SHP77 (cell line): ENCODE measurements at regions not wholly inside any gene's neighbourhood (a gene's known extent, or its start where the extent isn't known, plus 50 kb on each side); places are given as distances from the start of the nearest gene placed in this dataset.
A peak's percentile ranks its signal among the peaks of the same experiment; 100 is the strongest.

ENCODE experiments used
- DNase-seq, 2 experiments: peaks; one replicate each; lab custom pipeline; 2025; lab: John Stamatoyannopoulos, UW

DNA sequence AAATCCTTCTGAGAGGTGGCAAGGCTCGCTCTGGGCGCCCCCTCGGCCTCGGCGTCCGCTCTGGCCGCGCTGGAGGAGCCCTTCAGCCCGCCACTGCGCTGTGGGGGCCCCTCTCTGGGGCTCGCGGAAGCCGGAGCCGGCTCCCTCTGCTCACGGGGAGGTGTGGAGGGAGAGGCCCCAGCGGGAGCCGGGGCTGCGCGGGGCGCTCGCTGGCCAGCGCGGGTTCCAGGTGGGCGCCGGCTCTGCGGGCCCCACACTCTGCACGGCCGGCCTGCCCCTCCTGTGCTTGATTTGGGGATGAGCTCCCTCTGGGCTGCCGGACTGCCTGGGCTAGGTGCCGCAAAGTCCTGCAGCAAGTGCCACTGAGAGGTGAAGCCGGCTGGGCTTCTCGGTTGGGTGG lies 1260.7 kb upstream of the PRMT6 start:
- no peak for DNase-seq

DNA sequence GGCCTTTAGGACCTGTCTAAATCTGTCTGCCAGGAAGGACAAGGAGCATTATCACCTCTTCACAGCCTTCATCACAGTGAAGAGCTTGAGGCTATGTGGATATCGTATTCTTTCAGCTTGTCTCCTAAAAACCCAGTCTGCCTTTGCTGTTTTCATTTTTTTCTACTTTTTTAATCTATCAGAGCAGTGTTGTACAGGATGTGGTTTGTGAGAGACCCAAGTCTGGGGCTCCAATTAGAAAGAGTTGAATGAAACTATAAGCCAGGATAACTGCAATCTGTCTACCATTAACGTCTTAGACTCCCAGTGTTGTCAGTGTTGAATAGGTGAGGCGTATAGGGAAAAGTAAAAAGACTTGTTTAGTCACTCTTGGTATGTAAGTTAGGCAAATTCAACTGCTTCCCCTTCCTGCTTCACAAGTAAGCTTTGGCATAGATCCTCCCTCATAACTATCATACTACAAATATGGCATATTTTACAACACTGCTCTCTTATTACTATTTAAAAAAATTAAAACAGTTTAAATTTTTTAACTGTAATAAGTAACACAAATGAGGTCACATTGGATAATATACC lies 1225.8 kb upstream of the PRMT6 start:
- no peak for DNase-seq

DNA sequence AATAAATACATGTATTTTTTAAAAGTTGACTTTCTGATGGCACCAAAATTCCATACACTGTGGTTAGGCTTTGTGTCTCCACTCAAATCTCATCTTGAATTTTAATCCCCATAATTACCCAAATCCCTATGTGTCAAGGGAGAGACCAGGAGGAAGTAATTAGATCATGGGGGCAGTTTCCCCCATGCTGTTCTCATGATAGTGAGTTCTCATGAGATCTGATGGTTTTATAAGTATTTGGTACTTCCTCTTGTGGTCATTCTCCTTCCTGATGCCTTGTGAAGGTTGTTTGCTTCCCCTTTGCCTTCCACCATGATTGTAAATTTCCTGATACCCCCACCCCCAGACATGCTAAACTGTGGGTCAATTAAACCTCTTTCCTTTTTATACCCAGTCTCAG lies 1218.4 kb upstream of the PRMT6 start:
- no peak for DNase-seq

DNA sequence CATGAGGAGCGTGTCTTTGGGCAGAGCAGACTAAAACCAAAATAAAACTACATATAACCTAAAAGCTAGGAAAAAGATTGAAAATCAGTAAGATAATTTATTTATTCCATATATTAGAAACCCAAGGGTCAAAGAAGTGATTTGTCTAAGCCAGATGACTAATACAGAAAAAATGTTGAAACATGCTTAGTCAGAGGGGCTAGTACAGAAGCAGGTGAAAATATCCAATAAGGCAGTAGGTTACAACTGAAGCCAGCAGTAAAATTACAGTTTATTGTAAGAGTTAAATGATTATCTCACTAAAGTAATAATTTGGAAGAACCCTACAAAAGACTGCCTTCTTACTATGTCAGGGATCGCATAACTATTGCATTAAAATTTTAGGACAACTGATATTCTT lies 1190.9 kb upstream of the PRMT6 start:
- DNase-seq, result no peak

DNA sequence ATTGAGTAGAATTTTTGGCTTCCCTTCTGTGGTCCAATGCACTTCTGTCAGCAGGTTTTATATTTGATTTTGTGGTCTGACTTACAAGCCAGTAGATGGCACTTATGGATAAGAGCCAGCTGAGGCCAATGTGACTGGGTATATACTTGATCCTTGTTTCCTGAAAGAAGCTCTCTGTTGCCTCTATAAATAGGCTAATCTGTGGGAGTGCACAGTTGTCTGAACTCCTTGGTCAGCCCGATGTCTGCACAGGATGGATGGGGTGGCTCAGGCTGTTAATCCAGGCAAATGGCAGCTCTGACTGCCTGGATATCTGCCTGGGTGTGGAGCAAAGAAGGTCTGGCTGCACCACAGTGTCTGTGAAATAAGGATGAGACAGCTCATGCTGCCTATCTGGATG lies 1183.7 kb upstream of the PRMT6 start:
- no peak for DNase-seq

DNA sequence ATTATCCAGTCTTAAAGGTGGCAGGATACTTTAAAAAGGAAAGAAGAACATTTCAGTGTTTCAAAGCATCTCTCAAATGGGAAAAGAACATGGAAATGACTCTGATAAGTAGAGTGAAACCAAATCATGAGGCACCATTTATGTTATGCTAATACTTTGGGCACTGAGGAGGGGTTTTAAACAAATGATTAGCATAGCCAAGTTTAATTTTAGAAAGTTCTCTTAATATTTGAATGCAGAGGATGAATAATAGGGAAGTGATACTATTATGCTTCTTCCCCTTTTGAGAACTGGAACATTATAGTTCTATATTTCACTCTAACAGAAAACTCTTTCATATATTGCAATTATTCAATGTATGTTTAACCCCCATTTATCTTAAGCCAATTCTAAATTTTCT lies 1181.9 kb upstream of the PRMT6 start:
- DNase-seq, result no peak

DNA sequence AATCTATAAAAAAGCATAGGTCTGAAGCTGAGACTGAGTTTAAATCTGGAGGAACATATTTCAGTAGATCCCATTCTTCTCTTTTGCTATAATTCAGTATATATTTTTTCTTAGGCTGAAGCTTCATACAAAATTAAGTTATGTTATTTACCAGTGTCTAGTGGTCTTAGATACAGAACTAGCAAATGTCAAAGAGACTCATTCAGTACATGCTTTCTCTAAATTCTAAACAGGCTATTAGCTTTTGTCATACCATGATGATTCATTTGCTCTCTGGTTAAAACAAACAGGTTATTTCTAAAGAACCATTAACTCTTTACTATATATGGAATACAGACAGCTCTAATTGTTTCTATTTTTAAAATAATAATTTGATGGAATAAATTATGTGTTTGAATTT lies 1170.2 kb upstream of the PRMT6 start:
- no peak for DNase-seq

DNA sequence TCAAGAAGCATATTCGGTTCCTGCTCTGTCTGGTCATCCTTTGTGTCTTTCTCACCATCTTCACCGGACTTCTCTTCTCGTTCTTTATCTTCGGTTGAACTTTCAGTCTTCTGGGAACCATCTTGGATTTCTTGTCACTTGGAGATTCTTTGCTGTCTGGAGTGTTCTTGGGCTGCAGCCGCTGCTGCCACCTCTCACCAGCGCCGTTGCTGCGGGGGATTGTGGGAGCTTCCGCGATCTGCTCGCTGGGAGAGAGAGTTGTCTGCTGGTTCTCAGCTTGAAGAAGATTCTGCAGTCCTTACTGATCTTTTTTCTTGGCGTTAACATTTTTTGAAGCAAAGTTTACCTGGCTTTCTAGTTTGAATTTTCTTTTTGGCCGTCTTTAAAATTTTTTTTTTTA lies 1165.2 kb upstream of the PRMT6 start:
- no peak for DNase-seq

DNA sequence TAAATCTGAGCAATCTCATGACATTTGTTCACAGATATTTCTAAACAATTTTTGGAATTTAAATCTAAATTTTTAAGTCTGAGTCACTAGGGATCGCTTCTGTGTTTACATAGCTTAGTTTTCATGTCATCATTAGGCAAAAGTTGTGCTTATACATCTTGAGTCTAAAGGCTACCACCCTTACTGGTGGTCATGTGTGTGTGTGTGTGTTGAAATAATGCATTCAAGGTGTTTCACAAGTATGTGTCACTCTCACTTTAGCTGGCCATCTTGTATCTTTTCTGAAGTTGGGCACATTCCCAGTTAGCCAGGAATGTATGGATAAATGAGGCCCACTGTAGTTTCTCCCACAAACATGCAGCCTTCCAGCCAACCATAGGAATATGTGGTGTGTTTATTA lies 1162.5 kb upstream of the PRMT6 start:
- no peak for DNase-seq

DNA sequence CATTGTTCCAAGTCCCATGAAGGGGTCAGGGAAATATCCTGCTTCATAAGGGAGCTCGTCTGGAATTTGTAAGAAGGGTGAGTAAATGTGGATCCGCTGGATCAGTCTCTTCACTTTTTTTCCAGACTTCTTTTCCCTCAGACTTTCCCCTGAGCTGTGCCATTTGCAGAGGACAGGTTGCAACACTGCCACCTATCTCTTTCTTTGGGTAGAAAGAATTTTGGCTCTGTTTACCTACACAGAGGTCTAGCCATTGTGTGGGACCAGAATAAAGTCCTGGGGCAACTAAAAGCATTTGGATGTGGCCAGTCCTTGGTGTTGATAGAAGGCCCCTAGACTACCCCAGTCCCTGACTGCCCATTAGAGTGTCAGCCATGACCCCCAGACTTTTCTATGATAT lies 1146.7 kb upstream of the PRMT6 start:
- peak in 1 of 2 experiments; percentile 16 for DNase-seq

DNA sequence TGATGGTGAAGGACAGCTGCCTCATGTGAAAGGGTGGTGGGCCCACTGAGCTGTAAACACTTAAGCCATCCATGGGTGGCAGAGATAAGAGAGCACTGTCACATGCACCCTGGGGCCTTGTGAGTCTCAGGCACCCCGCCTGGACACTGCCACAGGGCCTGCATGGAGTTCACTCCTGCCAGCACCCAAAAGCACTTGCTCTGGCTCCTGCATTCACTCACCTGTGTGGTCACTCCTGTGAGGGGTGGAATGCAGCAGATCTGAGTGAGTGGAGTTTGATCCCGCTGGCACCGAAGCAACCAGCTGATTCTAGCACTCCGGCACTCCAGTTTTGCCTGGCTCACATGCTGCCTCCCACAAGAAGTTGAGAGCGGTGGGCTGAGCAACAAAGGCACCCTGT lies 1142.1 kb upstream of the PRMT6 start:
- peak in 1 of 2 experiments; percentile 34 for DNase-seq

DNA sequence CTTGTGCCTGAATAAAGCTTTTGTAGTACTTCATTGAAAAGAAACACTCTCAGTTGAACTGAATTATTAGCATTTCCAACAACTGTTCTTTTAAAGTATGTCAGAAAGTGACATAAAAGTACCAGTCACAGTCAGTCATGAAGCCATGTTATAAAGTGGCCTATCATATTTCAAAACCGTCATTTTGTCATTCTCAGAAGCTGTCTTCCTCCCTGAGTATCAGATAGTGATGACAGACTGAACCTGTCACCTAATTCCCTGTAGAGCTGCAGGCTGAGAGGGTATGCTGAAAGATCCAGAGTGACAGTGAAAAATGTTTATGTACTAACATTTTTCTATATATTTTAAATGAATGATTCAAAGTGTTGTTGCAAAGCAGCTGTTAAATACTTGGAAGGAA lies 1121.7 kb upstream of the PRMT6 start:
- no peak for DNase-seq

DNA sequence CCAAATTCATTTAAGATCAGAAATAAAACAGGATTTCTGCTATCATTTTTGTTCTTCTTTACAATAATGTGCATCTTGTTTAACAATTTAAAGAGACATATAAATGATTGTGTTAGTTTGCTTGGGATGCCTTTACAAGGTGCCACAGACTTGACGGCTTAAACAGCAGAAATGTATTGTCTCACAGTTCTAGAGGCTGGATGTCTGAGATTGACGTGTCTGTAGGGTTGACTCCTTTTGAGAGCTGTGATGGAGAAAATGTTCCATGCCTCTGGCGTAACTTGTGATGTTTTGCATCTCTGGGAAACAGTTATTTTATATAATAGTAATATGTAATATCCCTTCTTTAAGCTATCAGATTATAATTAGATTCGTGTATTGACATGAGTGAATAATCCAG lies 1091.6 kb upstream of the PRMT6 start:
- no peak for DNase-seq

DNA sequence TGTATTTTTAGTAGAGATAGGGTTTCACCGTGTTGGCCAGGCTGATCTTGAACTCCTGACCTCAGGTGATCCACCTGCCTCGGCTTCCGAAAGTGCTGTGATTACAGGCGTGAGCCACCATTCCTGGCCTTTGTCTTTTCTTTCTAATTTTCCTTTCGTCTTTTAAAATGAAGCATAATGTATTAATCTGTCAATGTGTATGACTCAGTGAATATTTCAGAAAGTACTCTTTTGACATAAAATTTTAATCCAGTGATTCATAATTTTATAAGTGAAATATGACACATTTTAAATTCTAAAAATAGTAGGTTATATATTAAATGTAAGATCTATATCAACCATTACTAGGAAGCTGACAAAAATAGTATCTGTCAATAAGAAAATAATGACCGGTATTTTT lies 1059.0 kb upstream of the PRMT6 start:
- no peak for DNase-seq

DNA sequence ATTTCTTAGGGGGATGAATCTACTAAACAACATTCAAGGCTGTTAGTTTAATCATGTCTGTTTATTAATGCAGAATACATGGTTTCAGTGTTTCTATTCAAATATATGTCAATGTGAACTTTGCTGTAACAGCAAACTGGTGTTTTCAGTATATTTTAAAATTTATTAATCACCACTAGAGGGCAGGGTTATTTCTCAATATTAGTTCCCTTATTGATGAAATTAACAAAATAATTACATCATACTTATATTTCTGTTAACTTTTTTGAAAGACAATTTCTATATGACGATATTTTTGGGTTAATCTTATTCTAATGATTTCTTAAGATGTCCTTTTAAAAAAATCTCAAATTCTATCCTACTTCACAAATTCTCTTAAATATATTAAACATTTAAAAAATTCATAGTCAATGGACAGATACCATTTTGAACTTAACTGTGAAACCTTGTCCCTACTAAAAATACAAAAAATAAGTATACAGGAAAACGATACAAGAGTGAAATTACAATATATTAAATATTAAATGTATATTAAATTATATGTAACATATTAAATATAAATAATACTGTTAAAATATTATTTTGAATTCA lies 1034.1 kb upstream of the PRMT6 start:
- DNase-seq, result no peak

DNA sequence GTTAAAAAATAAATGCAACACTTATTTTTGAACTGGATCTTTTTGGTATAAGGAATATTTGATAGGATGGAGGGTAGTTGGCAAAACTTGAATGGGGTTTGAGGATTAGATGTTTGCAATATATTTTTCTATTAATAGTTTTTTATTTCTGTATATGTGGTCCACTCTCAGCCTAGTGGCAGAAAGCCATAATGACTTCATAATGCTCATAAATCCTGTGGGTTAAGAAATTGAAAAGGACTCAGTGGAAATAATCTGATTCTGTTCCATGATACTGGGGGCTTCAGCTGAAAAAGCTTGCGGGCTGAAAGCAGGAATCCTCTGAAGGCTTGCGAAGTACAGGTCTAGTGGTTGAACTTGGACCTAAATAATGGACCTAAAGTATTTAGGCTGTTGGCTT lies 1028.6 kb upstream of the PRMT6 start:
- DNase-seq, result no peak

DNA sequence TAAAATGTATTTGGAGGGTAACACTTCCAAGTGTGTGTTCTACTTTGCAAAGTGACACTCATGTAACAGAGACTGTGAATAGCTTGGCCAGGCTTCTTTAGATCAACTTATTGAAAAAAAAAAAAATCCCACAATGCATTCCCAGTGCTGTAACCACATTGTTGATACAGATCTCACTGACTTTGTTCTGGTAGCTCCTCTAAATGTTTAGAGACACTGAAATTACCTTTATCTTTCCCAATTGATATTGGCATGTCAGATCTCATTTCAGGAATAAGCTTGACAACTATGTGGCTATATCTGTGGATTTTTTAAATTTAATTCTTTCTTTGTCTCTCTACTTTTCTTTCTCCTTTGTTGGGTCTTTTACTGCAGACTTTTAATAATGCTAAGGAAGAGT lies 1018.9 kb upstream of the PRMT6 start:
- no peak for DNase-seq

DNA sequence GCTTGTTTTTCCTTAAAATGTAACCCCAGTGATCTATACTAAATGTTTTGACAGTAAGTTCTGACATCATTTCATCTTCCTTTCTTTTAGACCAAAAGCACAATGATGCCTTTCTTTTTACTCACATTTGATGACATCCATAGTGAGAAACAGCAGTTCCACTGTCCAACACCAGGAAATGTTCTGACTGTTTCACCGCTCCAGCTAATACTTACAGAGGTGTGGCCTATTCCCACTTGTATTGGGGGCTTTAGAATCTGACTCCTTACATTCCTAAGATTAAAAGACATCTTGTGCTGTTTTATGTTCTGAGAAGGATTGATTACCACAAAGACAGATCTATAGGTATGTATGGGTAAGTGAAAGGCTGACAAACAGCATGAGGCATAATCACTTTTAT lies 1018.2 kb upstream of the PRMT6 start:
- DNase-seq, result no peak

DNA sequence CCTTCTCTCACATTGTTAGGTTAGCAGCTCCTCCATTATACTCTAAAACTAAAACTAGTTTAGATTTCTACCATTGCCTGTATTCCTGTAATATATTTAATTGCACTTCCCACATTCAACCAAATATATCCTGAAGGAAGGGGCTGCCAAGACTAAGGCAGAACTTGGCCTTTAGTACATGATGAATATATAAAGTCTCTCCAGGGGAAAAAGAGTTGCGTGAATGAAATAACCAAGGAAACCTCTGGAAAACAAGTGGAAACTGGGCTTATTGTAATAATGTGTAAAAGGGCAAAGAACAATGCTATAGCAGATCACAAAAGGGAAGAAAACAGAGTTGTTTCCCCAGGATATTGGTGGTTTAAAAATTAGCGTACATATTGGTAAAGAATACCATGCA lies 1012.5 kb upstream of the PRMT6 start:
- no peak for DNase-seq

DNA sequence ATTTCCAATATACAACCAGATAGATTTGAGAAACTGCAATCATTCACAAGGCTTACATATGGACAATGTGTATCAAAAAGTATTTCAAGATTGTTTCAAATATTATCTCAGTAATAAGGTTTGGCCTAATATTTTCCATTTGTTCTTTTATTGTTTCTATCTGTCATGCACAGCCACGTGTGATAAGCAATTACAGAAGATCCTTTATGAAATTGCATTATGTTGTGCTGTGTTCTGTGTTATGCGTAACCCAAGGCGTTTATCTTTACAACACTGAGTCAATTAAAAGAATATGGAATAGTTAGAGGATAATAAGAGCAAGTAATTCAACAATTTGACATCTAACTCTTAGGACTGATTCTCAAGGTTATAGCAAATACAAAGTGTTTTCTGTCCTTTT lies 1009.3 kb upstream of the PRMT6 start:
- no peak for DNase-seq

DNA sequence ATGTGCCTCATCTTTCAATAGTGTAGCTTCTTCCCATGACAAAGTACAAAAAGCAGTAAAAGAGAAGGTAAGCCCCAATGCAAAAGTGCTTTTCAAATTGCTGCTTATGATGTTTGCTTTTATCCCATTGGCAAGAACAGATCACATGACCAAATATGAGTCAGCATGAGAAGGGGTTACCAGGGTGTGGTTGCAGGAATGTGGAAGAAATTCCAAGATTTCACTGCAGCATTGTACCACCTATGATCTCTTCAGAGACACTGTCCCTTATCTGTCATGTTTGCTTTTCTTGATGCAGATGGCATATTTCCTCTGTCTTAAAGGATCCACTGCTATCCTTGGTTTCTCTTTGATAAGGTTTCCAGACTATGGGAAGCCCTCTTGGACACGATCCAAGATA lies 1006.9 kb upstream of the PRMT6 start:
- no peak for DNase-seq

DNA sequence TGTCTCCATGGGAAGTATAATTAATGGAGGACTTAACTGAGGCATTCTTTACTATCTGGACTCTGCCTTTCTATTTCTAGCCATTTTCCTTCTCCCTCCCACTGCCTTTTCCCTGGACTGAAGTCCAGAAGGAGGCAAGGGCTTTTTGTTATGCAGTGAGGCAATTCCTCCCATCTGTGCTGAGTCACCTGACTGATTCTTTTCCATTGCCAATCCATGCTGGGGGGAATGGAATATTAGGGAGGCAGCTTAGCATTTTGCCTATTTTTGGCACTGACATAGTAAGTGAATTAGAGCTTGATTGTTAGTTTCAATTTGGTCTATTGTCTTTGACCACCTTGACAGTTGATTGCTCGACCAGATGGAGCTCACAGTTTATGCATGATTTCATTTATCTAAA lies 1000.6 kb upstream of the PRMT6 start:
- DNase-seq, result no peak

DNA sequence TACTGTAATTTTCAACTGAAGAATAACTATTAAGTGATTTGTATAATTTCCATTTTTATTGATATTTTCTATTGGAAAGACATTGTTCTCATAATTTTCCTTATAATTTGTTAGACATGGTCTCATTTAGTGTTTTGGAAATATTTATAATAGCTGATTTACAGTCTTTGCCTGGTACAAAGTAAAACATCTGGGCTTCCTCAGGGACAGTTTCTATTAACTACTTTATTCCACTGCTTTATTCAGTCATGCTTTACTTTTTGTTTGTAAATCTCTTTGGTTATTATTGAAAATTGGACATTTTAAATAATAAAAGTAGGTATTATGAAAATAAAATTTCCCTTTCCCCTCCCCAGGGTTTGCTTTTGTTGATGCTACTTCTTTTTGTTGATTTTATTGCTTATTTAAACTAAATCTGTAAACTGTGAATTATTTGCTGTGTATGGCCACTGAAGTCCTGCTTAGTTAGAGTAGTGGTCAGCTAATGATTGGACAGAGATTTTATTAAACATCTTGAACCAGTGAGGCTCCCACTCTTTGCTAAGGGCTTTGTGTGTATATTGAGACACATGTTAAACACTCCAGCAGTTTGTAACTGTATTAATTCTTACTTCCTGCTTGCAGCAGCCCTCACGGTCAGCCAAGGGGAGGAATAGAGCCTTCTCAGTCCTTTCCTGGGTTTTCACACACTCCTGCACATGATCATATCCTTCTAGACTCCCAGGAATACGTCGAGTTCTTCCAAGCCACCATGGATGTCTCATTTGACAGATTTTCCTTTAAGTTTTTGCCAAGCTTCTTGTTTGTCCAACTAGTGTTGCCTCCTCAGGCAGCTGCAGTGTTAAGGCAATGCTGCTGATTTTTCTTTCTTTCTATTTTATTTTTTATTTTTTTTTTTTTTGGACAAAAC lies 994.6 kb upstream of the PRMT6 start:
- DNase-seq, result no peak

DNA sequence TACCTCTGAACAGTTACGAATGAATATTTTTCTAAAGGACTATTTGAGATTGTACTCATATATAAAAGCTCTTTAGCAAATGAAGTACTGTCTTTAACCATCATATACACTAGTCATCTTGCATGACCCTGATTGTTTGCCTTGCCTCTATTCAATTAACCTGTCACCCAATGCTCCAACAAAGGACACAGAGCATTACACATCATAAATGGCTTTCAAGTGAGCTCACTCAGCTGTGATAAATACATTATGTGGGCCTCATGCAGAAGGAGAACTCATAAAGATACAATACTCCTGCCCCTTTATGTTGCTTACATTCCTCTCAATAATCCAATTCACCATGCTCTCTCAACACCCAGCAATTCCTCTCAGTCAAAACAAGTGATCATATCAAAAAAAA lies 993.0 kb upstream of the PRMT6 start:
- peak; percentile 74 to 80 for DNase-seq
